ENCODE measurements at regions not wholly inside any gene's neighbourhood (a gene's known extent, or its start where the extent isn't known, plus 50 kb on each side); places are given as distances from the start of the nearest gene placed in this dataset.
"Not testable (repeated sequence)": the region's sequence is repeated elsewhere in the genome, so short reads cannot be mapped to it uniquely, and the experiment has no call there.

DNA sequence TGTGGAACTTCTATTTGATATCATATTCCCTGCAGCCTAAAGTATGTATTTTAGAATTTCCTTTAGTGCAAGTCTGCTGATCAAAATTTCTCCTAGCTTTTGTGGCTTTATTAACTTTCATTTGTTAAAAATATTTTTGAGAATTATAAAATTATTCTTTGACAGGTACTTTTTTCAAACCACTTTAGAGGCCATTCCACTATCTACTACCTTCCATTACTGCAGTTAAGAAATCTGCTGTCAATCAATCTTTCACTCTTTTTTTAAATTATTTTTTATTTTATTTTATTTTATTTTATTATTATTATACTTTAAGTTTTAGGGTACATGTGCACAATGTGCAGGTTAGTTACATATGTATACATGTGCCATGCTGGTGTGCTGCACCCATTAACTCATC lies 656.2 kb downstream of the CCDC85A start:
- not testable (repeated sequence) for TF ChIP-seq POLR2A (IDR thresholded peaks at IDR 0.05; ENCODE audit: low read depth, low read length); TAF1 (IDR thresholded peaks at IDR 0.05; ENCODE audit: borderline replicate concordance, low read depth, low read length)

Data from GM12892 (cell line).